GM18511 (cell line): ENCODE measurements at regions not wholly inside any gene's neighbourhood (a gene's known extent, or its start where the extent isn't known, plus 50 kb on each side); places are given as distances from the start of the nearest gene placed in this dataset.

Experiments
- ATAC-seq: cut with Tn5 transposase; IDR thresholded peaks from one replicate; pipeline ENCODE4 v1.9.1; 2021; ENCODE audit warnings: mild to moderate bottlenecking, moderate library complexity; ENCODE audit not compliant: unreplicated experiment

DNA sequence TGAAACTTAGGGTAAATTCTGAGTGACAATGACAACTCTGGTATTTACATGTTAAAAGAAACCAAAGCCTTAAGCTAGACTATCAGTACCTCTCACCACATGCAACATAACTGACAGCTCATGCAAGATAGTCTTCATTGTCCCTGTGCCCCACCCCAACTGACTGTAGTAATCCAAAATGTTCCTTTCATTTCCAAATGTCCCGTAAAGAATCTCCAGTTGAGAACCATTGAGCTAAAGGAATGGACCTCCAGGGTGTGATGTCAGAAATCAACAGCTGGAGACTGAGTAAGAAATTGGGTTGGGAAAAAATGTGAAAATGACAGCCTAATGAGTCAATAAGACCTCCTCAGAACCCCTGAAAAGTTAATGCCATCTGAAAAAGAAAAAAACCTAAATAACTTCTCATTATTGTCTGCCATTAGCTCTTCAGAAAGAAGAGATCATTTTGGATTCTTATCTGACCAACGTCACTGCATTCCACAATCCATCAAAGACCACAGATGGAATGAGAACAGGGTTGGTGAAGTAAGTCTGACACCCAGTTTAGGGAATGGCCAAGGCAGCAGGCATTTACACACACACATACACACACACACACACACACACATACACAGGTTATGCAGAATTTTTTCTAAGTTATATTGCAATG is 51.7 kb upstream of the ACVR2A start:
- no peak for ATAC-seq

DNA sequence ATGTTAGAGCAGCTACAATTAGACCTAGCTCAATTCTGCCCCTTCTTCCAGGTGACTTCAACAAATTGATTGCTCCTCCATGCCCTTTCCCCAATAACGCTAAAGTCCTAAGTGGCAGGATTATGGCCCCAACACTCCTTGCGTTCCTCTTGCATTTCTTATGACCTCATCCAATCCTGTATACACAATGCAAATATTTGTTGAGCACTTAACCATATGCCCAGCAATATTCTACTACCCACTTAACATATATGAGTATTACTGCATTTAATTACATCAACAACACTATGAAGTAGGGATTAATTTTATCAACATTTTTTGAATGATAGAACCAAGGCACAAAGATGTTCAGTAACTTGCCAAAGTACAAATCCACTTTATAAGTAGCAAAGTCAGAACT is 54.2 kb upstream of the ACVR2A start:
- ATAC-seq, result no peak

DNA sequence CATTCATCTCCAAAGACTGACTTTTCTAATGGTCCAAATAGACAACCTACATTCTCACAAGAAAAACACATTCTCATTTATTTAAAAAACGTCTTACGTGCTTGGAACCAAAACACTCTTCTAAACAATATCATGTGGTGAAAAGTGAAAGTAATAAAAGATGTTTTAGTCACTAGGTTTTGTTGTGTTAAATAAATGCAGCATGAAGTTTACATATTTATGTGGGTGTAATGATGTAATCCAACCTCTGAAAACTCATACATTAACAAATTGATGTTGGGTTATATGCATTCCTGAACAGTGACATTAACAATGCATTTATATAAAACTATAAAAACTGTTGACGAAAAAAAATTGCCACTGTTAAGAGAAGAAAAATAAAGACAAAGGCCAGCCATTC is 55.1 kb upstream of the ACVR2A start:
- ATAC-seq, result no peak

DNA sequence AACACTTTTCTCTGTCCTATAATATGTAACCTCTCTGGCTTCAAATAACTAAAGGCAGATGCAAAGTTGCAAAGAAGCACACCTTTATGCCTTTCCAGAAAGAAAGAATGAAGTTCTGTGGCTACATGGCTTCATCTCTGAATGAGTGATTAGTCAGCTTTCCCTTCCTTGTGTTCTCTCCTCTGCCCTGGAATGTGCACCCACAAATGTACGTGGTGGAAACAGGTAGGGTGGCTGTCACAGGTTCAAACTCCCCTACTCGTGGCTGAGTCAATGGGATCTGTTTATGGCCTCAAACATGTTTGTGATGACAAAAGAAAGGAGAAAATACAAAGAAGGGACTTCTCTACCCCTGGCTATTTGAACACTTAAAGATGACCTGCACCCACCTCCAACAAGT is 55.5 kb upstream of the ACVR2A start:
- ATAC-seq, result no peak

- ATAC-seq, result no peak
Observed at GRCh38 chr2:147782141-147782930, 62.5 kb upstream of the ACVR2A start.

- no peak for ATAC-seq
Observed at GRCh38 chr2:147779440-147779839, 65.4 kb upstream of the ACVR2A start.

DNA sequence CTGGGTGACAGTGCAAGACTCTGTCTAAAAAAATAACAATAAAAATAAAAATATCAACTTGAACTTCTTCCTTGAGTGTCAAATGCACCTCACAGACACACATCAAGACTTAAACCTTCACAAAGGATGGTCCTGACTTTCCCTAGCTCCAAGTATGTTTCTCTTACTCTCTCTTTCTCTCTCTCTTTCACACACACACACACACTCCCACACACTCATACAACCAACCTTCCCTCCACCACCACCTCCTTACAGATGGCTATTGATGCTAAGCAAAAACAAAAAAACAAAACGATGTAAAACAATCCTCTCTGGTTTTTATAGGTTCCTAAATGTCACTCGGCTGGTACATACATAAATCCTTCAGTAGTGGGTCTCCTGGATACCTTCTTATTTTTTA is 67.4 kb upstream of the ACVR2A start:
- ATAC-seq, result no peak

GRCh38 chr2:147774805-147775204 is 70.0 kb upstream of the ACVR2A start:
- ATAC-seq, result no peak

- ATAC-seq, result no peak
Observed at GRCh38 chr2:147773479-147773878, 71.3 kb upstream of the ACVR2A start.

- ATAC-seq, result no peak
Observed at GRCh38 chr2:147772781-147773180, 72.0 kb upstream of the ACVR2A start.

DNA sequence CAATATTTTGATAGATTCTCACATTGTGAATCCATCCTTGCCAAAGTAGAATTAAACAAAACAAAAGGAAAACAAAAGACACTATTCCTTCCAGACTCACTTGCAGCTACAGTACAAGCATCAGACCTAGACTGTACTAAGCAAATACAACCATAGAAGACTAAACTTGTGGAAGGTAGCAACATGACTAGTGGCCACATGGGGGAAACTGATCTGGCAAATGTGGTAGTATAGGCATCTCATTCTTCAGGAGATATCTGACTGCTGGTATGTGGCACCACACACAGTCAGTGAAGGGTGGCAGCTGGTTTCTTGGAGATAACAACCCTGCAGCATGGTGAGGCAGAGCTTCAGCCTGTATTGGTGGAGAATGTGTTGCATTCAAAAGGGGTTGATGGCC is 81.0 kb upstream of the ACVR2A start:
- ATAC-seq, result no peak

DNA sequence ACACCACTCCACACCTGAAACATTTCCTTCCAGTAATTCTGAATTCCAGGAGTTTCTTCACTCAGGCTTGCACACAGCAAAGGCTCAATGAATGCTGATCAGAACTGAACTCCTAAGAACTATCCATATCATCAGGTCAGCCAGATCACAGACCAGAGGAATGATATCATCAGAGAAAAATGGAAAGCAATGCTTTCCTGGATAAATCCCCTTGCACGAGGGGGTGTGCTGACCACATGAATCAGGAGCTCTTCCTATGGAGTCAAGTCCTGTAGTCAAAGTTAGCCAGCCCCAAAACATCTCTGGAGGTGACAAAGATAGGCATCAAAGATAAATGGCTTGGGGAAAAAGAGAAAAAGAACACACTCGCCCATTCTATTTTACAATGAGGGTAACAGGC is 83.8 kb upstream of the ACVR2A start:
- no peak for ATAC-seq

GRCh38 chr2:147759536-147759935 is 85.3 kb upstream of the ACVR2A start:
- no peak for ATAC-seq

DNA sequence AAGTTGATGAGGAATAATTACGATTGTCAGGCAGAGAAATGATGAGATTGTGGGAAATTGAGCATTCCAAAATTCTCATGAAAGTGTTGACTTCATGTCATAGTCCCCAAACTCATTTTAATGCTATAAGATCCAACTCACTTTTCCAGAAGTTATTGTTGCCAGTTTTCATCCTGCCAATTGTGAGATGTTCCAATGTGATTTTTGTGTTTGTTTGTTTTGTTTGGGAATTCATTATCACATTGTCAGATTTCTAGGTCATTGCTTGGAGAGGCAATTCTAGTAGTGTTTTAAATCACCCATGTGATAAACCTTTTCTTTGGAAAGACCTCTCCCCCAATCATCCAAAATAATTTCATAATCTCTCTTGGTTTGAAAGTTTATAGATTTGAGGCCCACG is 86.0 kb upstream of the ACVR2A start:
- no peak for ATAC-seq

DNA sequence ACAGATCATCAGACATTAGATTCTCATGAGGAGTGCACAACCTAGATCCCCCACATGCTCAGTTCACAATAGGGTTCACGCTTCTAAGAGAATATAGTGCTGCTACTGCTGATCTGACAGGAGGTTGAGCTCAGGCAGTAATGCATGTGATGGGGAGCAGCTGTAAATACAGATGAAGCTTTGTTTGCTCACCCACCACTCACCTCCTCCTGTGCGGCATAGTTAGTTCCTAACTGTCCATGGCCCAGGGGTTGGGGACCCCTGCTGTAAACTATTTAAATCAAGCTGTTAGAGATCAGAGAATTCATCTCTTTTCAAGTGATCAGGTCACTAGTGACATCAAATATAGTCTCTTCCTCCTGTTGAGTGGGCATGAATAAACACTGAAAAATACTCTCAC is 88.8 kb upstream of the ACVR2A start:
- no peak for ATAC-seq

- ATAC-seq, result no peak
Observed at GRCh38 chr2:147740211-147740927, 104.5 kb upstream of the ACVR2A start.

- ATAC-seq, result no peak
Observed at GRCh38 chr2:147739508-147739907, 105.3 kb upstream of the ACVR2A start.

DNA sequence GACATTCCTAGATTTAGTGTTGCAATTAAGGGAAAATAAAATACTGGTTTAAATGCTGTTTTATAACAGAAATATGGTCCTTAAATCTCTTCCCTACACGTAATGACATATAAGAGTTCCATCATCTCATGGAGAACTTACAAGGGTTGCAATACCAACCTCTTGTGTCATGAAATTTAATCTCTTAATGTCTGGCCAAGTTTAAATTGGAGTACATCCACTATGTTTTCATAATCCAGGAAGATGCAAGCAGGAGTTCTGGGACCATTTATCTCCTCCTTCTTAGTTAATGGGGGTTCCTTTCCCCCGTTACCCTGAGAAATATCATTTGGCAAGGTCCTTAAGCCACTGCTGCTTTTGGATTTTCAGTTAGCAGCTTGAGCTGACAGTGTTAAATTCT is 126.0 kb upstream of the ACVR2A start:
- ATAC-seq, result no peak

DNA sequence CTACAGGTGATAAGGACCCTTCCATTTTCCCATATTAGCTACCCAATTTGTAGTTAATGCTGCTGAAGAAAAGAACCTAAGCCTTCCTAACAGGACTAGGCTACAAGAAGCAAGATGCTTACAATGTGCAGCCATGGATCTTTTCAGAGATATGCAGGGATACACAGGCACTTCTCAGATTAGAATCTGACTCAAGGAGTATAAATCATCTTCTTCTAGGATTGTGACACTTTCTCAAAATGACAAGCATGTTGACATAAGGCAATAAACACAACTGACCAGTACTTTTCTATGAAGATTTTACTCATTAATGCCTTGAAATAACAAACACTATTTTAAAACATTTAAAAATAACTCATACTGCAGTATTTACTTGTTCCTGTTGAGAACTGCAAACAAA is 127.9 kb upstream of the ACVR2A start:
- ATAC-seq, result no peak

GRCh38 chr2:147715807-147716206 is 129.0 kb upstream of the ACVR2A start:
- ATAC-seq, result peak; percentile 88

- ATAC-seq, result no peak
Observed at GRCh38 chr2:147714582-147714981, 130.2 kb upstream of the ACVR2A start.

DNA sequence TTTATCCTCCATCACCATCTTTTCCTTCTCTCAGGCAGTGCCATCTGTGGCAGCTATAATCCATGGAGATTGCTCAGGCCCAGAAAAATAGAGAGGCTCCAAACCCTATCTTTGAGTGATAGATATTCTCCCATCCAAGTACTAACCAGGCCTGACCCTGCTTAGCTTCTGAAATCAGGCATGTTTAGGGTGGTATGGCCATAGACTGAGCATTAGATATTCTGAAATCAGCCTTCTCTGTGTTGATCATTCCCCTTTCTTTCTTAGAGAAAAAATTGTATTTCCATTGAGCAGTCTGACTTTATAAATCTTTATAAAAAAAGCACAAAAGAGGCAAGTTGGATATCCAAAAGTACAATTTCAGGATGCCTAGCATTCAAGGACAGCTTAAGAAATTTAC is 131.5 kb upstream of the ACVR2A start:
- ATAC-seq, result no peak
